ENCODE measurements at regions not wholly inside any gene's neighbourhood (a gene's known extent, or its start where the extent isn't known, plus 50 kb on each side); places are given as distances from the start of the nearest gene placed in this dataset.
A peak's percentile ranks its signal among the peaks of the same experiment; 100 is the strongest.

DNA sequence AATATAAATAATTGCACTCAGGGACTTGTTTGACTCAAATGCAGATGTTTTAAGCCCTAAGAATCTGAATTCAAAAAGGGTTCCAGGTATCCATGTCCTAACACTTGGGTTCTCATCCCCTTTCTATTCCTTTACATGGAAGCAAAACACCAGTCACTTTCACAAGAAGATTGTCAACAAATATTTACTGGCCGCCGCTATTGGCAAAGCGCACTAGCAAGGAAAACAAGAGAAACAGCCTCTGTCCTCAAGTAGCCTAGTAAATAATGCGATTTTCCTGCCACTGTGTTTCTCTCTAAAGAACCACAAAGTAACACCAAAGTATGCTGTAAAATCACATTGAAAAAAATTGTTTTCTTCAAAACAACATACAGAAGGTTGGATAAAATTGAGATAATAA, 66.7 kb upstream of the EZH2 start:
- DNase-seq: no peak

DNA sequence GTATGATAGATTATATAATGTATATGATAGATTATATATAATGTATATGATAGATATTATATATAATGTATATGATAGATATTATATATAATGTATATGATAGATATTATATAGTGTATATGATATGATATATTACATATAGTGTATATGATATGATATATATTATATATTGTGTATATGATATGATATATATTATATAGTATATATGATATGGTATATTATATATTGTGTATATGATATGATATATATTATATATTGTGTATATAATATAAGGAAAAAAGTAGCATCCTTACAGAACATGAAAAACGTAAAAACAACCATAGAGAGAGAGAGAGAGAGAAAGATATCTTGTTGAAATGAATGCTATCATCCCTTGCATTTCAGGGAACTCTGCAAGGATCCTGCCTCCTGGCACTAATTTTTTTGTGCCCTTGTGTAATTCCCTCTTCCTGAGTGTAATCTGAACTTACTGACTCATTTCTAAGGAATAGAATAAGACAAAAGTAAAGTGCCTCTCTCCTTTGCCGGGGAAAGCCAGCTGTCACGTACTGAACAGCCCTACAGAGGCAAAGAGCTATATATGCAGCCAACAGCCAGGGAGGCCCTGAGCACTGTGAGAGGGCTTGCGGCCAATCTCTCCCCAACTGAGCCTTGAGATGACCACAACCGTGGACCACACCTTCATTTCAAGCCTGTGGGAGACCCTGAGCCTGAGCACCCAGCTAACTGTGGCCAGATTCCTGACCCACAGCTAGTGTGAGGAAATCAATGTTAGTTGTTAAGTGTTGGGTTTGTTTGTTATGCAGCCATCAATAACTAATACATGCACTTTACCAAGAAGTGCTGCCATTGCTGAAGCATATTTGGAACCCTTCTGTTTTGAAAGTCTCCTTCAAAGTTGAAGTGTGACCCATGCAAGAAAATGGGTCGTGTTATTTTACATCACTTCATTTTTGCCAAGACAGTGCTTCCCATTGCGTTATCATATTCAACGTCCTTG, 61.1 kb upstream of the EZH2 start:
- peak in 1 of 2 experiments; percentile 29 for DNase-seq

DNA sequence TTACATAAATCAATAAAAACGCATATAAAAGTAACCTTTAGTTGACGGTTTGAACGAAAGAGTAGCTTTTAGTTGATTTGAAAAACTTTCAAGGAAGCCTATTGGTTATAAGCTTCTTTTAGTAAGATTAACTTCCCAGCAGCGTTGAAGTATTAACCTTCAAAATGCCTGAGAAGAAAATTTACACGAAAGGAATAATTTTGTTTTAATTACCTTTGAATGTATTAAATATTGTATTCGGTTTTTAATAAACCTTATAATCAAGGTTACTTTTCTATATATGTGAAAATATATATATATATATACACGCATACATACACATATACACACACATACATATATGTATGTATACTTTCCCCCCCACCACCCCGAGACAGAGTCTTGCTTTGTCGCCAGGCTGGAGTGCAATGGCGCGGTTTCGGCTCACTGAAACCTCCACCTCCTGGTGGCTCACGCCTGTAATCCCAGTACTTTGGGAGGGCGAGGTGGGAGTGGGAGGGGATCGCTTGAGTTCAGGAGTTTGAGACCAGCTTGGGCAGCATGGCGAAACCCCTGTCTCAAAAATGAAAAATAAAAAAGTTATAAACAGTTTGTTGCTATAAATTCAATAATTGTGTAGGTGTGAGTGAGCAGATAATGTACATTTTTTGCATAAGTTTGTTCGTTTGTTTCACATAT, 57.6 kb upstream of the EZH2 start:
- peak; percentile 16 to 23 for DNase-seq

DNA sequence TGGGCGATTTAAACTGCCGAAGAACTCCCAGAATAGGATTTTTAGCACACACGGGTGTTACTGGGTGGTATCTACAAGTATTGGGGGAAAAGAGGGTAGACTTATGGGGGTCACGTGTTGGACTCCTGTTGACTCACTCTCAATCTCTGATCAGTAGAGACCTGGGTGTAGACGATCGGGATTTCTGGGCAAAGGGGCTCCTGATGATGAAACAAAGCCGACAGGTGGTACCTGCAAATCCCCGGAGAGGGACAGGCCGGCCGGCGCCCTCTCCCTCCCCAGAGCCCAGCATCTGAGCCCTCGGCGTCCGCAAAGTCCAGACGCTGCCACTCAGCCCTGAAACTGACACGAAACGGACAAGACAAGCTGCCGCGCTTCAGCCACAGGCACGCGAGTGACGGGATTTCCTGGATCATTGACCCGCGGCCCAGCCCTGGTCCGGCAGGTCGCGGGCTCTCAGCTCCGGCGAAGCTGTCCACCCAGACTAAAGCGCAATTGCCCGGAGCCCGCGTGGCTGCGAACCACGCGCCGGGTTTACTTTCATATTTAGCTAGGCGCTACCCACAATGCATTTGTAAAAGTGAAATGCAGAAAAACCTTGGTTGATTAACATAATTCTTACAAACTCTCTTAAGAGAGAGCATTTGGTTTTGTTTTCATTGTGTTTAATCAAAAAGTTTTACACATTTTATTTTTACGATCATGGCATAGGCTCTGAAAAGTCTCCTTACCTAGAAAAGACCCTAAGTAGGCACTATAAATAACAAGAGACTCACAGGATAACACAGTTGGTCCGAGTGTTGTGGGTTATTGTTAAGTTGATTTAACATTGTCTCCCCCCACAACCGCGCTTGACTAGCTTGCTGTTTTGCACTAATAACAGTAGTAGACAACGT, 56.9 kb upstream of the EZH2 start:
- DNase-seq: peak; percentile 33 to 60

DNA sequence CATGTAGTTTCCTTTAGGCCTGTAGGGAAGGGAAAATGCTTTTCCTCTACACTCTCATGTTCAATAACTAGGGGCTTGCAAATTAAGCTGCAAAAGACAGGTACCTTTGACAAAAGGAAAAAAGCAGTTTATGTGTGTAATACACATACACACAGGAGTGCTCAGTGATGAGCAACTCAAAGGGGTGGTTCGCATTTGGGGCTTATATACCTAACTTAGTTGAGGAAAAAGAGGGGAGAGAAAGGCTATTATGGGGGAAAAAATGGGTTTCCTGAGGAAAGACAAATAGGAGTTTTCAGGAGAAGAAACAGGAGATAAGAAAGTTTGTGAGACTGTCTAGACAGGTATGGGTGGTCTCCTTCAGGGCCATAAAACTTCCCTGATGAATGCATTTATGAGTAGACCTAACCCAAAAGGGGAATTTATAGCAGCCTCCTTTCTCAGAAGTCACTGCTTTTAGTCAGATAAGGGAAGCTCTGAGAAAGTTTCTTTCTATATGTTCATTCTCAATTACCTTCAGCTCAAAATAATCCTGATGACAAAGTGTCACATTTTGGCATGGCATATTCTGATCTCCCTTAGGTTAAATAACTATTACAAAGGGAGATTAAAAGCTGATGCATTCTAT, 55.2 kb upstream of the EZH2 start:
- DNase-seq: no peak

DNA sequence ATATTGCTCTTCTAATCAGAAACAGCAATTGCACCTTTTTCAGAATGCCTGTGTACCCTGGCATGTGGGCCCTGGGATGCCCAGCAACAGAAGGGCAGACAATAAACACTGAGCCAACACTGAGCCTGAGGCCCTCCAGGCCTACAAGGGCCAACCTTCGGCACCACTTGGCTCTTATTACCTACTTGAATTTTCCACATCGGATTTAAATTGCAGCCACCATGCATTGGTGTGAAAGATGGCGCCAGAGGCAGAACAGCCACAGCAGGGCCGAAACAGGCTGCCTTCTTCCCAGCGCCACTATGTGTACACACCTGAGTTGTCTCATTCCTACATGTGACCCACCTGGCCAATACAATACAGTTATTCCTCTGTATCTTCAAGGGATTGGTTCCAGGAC, 51.4 kb upstream of the EZH2 start:
- no peak for DNase-seq
